SHP77 treated with DMSO at 0.1 percent for 48 hours (cell line): ENCODE measurements at regions not wholly inside any gene's neighbourhood (a gene's known extent, or its start where the extent isn't known, plus 50 kb on each side); places are given as distances from the start of the nearest gene placed in this dataset.

Experiments
- DNase-seq: peaks from one replicate; lab custom pipeline; 2025; lab: John Stamatoyannopoulos, UW

- DNase-seq, result no peak
Observed at GRCh38 chr18:40760251-40760650, 1194.8 kb upstream of the PIK3C3 start.

GRCh38 chr18:40754477-40754876 lies 1200.6 kb upstream of the PIK3C3 start:
- no peak for DNase-seq

GRCh38 chr18:40752316-40752715 lies 1202.7 kb upstream of the PIK3C3 start:
- DNase-seq, result no peak

- no peak for DNase-seq
Observed at GRCh38 chr18:40751186-40751585, 1203.8 kb upstream of the PIK3C3 start.

- DNase-seq, result no peak
Observed at GRCh38 chr18:40739029-40739428, 1216.0 kb upstream of the PIK3C3 start.

- no peak for DNase-seq
Observed at GRCh38 chr18:40738321-40738880, 1216.6 kb upstream of the PIK3C3 start.

- no peak for DNase-seq
Observed at GRCh38 chr18:40708726-40709125, 1246.3 kb upstream of the PIK3C3 start.

GRCh38 chr18:40707797-40708196 lies 1247.2 kb upstream of the PIK3C3 start:
- no peak for DNase-seq

- DNase-seq, result no peak
Observed at GRCh38 chr18:40698129-40698528, 1256.9 kb upstream of the PIK3C3 start.

GRCh38 chr18:40695526-40695925 lies 1259.5 kb upstream of the PIK3C3 start:
- DNase-seq, result no peak

GRCh38 chr18:40692871-40693270 lies 1262.2 kb upstream of the PIK3C3 start:
- DNase-seq, result no peak

GRCh38 chr18:40690062-40690461 lies 1265.0 kb upstream of the PIK3C3 start:
- no peak for DNase-seq

- DNase-seq, result no peak
Observed at GRCh38 chr18:40687399-40687798, 1267.6 kb upstream of the PIK3C3 start.

GRCh38 chr18:40686836-40687235 lies 1268.2 kb upstream of the PIK3C3 start:
- no peak for DNase-seq

GRCh38 chr18:40685219-40685618 lies 1269.8 kb upstream of the PIK3C3 start:
- no peak for DNase-seq

GRCh38 chr18:40678318-40678717 lies 1276.7 kb upstream of the PIK3C3 start:
- no peak for DNase-seq

GRCh38 chr18:40676668-40677067 lies 1278.4 kb upstream of the PIK3C3 start:
- no peak for DNase-seq

GRCh38 chr18:40673150-40673549 lies 1281.9 kb upstream of the PIK3C3 start:
- no peak for DNase-seq

GRCh38 chr18:40672590-40672989 lies 1282.4 kb upstream of the PIK3C3 start:
- no peak for DNase-seq

- DNase-seq, result no peak
Observed at GRCh38 chr18:40670668-40671375, 1284.2 kb upstream of the PIK3C3 start.

GRCh38 chr18:40662898-40663437 lies 1292.1 kb upstream of the PIK3C3 start:
- no peak for DNase-seq

GRCh38 chr18:40653682-40654081 lies 1301.4 kb upstream of the PIK3C3 start:
- no peak for DNase-seq

- no peak for DNase-seq
Observed at GRCh38 chr18:40652321-40652720, 1302.7 kb upstream of the PIK3C3 start.

GRCh38 chr18:40651163-40651562 lies 1303.9 kb upstream of the PIK3C3 start:
- DNase-seq, result no peak
